HFF-Myc (cell line): ENCODE measurements at regions not wholly inside any gene's neighbourhood (a gene's known extent, or its start where the extent isn't known, plus 50 kb on each side); places are given as distances from the start of the nearest gene placed in this dataset.

Experiments used
- DNase-seq: peaks from one replicate; pipeline ENCODE4 v3.0.0-alpha.2; 2011; ENCODE audit warnings: low read depth; ENCODE audit errors: extremely low read depth
- H3K4me3 ChIP-seq: replicated peaks from 2 replicates; pipeline ENCODE4 v1.5.1; 2011; ENCODE audit warnings: low read depth, mild to moderate bottlenecking, control low read depth, low read length
- CTCF ChIP-seq: IDR thresholded peaks from 2 replicates; pipeline ENCODE4 v1.5.1; 2012; ENCODE audit warnings: mild to moderate bottlenecking, low read depth, low read length, control low read depth; ENCODE audit errors: missing control alignments

GRCh38 chr5:68080282-68081050, 135.1 kb upstream of the PIK3R1 start:
- no peak for TF ChIP-seq CTCF
- DNase-seq: no peak
- H3K4me3 ChIP-seq: no peak overlapping the region

DNA sequence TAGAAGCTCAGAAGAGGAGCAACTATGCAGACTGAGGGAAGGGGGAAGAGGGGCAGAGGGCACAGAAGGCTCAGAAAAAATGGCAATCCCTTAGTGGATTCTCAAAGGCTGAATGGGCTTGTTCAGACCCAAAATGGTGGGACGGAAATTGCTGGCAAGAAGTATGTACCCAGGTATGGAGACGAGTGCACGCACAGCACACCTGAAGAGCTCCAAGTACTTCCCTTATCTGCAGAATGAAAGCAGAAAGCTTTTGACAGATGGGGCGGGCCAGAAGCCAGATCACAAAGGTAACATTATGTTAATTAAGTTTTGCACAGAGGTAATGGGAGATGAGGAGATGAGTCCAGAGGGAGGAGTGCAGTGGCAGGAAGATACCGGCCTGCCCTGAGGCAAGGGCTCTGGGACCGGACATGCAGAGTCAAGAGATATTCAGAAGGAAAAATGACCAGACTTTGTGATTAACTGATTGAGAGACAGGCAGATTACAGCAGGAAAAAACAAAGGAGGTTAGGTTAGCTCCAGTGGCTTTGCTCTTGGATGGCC, 138.1 kb upstream of the PIK3R1 start:
- no peak overlapping the region for H3K4me3 ChIP-seq
- no peak for TF ChIP-seq CTCF
- no peak for DNase-seq

DNA sequence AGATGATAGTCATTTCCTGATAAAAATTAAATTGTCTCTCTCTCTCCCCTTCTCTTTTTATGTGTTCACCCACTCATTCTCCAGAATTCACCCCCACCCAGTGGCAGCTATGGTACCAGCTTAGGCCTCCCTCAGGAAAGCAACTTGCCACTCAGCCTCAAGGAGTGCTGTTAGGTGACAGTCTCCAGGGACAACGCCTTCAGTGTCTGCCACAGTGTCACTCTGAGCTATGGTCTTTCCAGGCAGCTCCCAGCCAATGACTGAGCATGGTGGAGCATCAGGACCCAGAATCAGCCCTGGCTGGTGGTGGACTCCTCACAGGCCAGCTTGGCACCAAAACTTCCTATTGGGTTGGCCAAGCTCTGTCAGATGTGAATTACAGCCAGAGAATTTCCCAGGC, 140.9 kb upstream of the PIK3R1 start:
- no peak for TF ChIP-seq CTCF
- no peak overlapping the region for H3K4me3 ChIP-seq
- no peak for DNase-seq

DNA sequence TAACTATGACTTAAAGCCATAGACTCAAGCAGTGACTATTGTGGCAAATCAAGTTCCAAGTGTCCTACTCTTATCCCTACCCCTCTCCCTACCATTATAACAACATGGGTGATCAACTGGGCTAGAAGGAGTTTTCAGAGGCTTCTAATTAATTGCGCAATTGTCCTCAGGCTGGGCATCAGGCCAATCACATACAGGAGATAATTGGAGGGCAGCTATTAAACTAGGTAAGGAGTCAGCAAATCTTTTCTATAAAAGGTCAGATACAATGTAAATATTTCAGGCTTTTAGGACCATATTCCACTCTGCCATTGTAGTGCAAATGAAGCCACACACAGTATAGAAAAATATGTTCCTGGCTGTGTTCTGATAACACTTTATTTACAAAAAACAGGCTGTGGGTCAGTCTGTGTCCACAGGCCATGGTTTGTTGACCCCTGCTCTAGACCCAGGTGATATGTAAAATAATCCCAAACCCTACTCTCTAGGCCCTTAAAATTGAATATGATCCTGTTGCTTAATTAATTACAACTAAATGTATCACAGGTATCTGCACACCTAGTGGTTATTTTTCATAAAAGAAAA, 141.4 kb upstream of the PIK3R1 start:
- H3K4me3 ChIP-seq: no peak overlapping the region
- no peak for DNase-seq

DNA sequence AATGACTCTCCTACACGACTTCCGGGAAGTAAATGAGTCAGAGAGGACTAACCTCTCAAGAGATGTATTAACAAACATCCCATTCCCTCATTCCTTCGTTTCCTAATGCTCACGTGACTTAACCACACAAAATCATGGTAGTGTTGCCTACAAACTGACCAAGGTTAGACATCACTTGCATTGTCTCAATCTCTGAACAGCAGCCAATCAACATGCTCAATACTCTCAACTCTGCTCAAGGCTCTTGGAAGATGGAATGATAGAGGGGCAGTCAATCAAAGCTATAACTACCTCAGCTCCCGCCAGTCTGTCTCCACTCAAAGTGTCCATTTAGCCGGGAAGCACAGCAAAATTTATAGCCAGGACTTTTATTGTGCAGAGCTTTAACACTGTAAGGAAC, 143.8 kb upstream of the PIK3R1 start:
- TF ChIP-seq CTCF: no peak
- DNase-seq: peak; percentile 79
- no peak overlapping the region for H3K4me3 ChIP-seq

More for the DNA sequence above, 141.4 kb upstream of the PIK3R1 start:
- no peak for TF ChIP-seq CTCF

DNA sequence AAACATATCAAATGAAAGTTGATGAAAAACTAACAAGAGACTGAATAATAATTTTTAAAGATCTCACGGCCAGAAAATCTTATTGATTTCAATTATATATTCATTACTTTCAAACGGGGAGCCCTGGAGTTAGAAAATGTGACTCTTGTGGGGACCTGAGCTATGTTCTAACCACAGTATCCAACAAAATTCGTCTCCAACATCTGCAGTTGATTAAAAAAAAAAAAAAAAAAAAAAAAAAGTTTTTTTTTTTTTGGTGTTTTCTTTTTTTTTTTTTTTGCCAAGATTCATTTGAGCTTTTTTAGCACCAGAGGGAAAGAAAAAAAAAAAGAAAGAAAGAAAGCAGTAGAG, 144.3 kb upstream of the PIK3R1 start:
- no peak for TF ChIP-seq CTCF
- no peak for DNase-seq
- no peak overlapping the region for H3K4me3 ChIP-seq
